Midbrain (tissue), 1 donor: ENCODE measurements at regions not wholly inside any gene's neighbourhood (a gene's known extent, or its start where the extent isn't known, plus 50 kb on each side); places are given as distances from the start of the nearest gene placed in this dataset.
A peak's percentile ranks its signal among the peaks of the same experiment; 100 is the strongest.
"Not testable (repeated sequence)": the region's sequence is repeated elsewhere in the genome, so short reads cannot be mapped to it uniquely, and the experiment has no call there.

Experiments
- DNase-seq: peaks from one replicate; lab custom pipeline; 2025; lab: John Stamatoyannopoulos, UW

DNA sequence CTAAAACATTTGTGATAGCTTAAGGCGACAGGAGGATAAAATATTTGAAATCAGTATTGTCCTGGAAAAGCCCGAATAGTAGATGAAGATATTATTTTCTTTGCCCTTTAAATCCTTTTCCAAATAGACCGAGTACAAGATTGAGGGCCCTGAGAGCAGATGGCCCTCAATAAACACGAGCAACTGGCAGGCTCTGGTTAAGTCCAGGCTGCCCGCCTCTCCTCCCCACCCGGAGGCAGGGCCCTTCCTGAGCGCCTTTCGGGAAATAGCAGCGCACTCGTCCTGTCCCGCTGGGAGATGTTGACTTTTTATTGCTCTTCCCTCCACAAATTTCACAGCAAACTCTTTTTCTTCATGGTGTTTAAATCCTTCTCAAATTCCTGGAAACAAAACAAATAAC is 50.8 kb upstream of the MAX start:
- no peak for DNase-seq

DNA sequence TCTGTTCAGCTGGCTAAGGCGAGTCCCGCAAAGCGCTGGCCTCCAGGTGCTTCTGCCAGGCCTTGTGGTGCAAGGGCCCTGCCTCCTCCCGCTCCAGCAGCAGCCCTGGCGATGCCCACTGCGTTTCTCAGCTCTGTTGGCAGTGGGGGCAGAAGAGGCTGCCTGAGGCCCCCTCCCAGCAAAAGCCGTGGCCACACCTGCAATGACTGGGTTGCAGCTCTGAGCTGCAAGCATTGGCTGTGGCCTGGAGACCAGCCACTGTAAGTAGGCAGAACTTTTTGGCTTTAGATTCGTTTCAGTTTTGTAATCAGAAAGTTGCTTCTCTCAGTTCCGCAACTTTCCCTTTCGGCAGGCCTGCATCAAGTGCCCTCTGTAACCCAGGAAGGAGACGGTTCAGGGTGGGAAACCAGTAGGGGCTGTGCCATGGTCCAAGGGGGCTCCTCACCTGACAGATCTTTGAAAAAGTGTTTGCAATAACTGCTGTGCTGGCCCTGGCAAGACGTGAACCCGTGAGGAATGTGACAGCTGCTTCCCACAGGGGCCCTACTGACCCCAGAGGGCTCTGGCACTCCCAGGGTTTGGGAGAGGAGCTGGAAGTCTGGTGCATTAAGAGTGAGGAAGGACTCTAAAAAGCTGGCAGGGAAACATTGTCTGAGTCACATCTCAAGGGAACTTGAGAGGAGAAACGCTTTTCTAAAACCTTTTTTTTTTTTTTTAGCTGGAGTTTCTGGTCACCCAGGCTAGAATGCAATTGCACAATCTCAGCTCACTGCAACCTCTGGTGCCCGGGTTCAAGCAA is 54.5 kb upstream of the MAX start:
- no peak for DNase-seq

DNA sequence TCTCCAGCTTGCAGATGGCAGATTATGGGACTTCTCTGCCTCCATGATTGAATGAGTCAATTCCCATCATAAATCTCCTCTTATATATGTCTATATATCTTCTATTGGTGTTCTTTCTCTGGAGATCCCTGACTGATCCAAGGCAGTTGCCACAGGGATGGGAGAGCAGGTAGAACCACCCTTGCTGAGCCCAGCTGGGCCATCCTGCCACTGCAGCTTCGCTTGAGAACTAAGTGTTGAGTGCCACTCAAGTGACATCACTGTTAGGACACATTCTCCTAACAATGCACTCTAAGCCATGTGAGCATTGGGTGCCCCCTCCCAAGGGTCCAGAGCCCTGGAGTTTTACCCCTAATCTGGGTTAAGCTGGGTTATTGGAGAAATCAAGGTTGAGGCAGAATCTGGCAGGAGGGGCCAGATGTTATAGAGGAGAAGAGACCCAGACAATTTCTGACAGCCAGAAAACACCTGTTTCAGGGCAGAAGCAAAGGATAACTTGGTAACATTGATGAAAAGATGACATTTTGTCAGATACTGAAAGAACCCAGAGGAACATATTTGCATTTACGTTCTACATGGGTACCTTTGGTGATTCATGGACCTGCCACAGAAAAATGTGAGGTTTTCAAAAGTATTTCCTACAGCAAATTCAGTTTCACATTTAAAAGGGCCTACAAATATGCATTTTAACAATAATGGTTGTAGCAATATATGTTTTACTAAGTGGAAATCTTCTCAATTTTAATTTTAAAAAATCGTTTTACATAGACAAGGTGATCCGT is 57.2 kb upstream of the MAX start:
- no peak for DNase-seq

- no peak for DNase-seq
Observed at GRCh38 chr14:65160091-65160490, 57.8 kb upstream of the MAX start.

DNA sequence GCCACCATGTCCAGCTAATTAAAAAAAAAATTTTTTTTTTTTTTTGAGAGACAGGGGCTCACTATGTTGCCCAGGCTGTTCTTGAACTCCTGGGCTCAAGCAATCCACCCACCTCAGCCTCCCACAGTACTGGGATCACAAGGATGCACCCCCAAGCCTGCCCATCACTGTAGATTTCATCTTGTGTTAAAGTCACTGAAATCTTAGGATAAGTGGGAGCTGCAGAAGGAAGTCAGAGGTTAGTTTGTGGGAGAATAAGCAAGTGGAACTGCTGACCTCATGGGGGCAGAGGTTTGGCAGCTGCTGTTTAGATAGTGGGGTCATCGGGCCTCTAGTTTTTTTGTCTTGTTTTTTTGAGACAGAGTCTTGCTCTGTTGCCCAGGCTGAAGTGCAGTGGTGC is 59.7 kb upstream of the MAX start:
- no peak for DNase-seq

DNA sequence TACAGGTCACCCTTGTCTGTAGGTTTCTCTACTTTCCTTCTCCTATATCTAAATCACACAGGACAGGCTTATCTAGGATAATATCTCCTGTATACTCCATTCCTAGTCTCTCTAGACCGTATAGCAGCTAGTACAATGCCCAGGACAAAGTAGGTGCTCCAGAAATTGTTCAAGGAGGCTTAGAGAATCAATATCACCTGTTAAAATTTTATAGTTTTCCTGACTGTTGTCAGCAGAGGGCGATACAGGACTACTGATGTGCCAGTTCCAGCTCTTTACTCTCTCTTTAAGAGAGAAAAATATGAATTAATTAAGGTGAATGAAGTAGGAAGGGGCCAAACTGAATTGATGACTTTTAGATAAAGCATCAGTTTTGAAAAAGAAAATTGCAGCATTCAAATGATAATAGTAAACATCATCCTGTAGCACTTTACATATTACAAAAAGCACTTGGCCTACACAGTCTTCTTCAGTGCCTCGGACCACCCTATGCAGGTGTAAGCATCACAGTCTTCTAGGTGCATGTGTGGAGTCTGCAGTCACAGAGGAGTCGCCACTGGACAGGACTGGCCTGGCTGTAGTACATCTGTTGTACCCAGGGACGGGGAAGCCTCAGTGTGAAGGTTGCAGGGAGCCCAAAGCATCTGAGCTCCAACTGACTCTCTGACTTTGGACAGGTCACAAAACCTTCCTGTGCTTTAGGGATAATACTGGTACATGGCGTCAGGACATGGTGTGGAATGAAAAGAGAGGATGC is 61.9 kb upstream of the MAX start:
- peak; percentile 35 for DNase-seq

- DNase-seq: no peak
Observed at GRCh38 chr14:65164825-65165135, 62.5 kb upstream of the MAX start.

- DNase-seq: no peak
Observed at GRCh38 chr14:65167072-65167645, 64.8 kb upstream of the MAX start.

- DNase-seq: peak; percentile 47
Observed at GRCh38 chr14:65168840-65169239, 66.5 kb upstream of the MAX start.

- DNase-seq: peak; percentile 66
Observed at GRCh38 chr14:65169351-65169750, 67.0 kb upstream of the MAX start.

- DNase-seq: peak; percentile 62
Observed at GRCh38 chr14:65170318-65170717, 68.0 kb upstream of the MAX start.

DNA sequence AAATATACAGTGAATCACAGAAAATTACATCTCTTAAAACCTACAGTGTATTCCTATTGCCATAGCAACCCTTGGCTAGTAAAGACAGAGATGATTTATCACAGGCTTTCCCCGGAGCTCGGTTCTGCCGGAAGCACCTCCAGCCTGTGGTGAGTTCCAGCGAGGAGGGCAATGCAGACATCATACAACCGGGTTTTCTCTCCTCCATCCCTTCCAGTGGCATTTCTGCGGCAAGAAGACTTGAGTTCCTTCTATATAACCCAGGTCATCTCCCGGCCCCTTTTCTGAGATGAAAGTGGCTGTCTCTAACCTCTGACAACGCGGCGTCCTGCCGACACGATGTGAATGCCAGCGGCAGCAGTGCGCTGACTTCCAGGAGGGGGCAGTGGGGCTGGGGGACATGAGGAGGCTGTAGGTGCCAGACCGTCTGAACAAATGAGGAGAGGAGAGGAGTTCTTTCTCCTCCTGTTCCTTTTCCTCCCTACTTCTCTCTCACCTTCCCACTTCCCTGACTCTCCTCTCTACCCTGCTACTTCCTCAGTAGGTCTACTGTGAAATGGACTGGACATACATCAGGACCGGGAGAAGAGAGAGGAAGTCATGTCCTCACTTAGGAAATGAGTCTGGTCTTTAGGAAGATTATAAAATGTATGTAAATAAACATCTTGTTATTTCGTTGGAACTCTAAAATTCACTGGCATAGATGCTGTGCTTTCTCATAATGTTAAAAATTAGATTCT is 68.6 kb upstream of the MAX start:
- peak; percentile 74 for DNase-seq

- DNase-seq: no peak
Observed at GRCh38 chr14:65173973-65174693, 71.8 kb upstream of the MAX start.

DNA sequence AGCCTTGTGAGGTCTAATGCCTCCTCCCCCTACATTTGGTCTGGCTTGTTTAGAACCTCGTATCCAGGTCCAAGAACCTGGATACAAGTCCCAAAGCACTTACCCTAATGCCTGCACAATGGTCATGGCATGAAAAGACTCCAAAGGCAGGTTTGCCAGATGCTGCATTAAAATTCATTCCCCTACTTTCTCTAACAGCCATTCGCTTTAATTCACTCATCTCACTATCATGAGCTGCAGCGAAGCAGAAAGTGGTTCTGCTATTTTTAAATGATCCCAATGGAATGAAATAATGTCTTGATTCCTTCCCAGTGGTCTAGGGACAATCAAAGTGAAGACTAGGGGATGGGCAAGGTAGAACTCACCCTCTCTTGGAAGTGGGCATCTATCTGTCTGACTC is 72.5 kb upstream of the MAX start:
- no peak for DNase-seq

DNA sequence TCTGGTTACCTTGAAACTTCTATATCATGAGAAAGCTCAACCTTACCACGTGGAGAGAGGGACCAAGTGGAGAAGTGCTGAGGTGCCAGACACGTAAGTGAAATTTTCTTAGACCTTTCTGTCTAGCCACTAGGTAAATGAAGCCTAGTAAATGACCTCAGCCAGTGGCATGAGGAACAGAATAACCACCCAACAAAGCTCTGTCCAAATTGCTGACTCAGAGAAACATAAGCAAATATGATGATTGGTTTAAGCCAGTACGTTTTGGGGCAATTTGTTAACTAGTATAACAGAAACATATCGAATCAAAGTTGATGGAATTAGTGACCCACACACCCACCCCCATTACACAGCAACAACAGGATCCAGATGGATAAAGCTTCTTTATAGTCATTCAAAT is 75.2 kb upstream of the MAX start:
- DNase-seq: no peak

DNA sequence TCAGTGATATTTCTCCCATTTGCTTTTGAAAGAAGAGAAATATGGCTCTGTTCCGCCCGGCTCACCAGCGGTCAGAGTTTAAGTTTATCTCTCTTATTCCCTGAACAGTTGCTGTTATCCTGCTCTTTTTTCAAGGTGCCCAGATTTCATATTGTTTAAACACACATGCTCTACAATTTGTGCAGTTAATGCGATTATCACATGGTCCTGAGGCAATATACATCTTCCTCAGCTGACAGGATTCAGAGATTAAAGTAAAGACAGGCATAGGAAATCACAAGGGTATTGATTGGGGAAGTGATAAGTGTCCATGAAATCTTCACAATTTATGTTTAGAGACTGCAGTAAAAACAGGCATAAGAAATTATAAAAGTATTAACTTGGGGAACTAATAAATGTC is 76.9 kb upstream of the MAX start:
- DNase-seq: not testable (repeated sequence)

- DNase-seq: no peak
Observed at GRCh38 chr14:65179918-65180724, 77.8 kb upstream of the MAX start.

DNA sequence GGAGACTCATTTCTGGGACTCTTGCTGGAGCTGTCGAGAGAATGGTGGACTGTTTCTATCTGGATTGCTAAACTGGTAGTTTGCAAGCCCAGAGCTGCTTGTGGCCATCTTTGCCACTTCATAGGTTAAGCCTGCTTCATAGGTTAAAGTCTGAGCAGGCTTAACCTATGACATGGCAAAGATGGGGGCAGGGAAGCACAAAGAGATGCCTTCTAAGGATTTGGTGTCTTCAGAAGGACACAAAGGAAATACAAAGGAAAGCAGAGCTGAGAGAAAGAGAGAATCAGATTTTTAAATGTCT is 78.4 kb upstream of the MAX start:
- DNase-seq: no peak

DNA sequence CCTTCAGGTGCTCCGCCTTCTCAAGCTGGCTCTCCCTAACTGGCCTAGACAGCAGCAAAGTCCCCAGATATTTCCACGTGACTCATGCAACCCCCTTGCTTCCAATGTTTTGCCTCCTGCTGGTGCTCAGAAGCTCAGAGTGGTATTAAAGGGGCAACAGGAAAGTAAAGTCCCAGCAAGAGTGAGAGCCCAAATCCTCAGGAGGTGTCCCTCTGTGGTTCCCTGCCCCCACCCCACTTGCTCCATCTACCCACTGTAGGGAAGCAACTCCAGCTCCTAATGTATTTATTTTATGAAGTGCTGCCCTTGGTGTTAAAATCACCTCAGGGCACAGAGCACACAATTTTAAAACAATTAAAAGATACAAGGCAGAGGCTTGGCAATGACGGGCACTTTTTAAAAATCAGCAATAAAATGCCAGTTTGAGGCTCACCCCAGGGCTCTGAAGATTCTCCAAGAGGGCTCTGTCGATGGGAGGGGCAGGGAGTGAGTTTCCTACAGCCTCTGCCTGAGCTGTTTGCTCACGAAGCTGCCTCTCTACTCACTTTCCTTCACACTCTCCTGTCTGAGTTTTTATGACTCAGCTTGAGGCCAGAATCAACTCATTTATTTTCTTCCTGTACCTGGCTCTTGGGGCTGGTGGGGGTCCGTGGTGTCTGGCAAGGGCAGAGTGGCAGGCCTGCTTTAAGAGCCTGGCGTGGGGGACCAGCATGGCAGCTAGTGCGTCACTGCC is 81.9 kb upstream of the MAX start:
- no peak for DNase-seq

GRCh38 chr14:65185829-65186228 is 83.5 kb upstream of the MAX start:
- DNase-seq: no peak
